GM21576 (cell line): ENCODE measurements at regions not wholly inside any gene's neighbourhood (a gene's known extent, or its start where the extent isn't known, plus 50 kb on each side); places are given as distances from the start of the nearest gene placed in this dataset.
"Not testable (repeated sequence)": the region's sequence is repeated elsewhere in the genome, so short reads cannot be mapped to it uniquely, and the experiment has no call there.

Source experiments
- ATAC-seq: cut with Tn5 transposase; IDR thresholded peaks from one replicate; pipeline ENCODE4 v1.9.1; 2021; ENCODE audit warnings: mild to moderate bottlenecking, moderate library complexity; ENCODE audit not compliant: unreplicated experiment

GRCh38 chr6:150456466-150456865 is 87.7 kb downstream of the IYD start:
- no peak for ATAC-seq

- no peak for ATAC-seq
Observed at GRCh38 chr6:150456902-150457643, 88.3 kb downstream of the IYD start.

GRCh38 chr6:150458579-150458978 is 89.8 kb downstream of the IYD start:
- ATAC-seq: no peak

GRCh38 chr6:150463852-150464251 is 95.0 kb downstream of the IYD start:
- ATAC-seq: no peak

GRCh38 chr6:150464966-150465365 is 96.2 kb downstream of the IYD start:
- ATAC-seq: no peak

GRCh38 chr6:150465610-150466009 is 96.8 kb downstream of the IYD start:
- ATAC-seq: no peak

- no peak for ATAC-seq
Observed at GRCh38 chr6:150466196-150466595, 97.4 kb downstream of the IYD start.

GRCh38 chr6:150470131-150470530 is 101.3 kb downstream of the IYD start:
- ATAC-seq: no peak

- ATAC-seq: no peak
Observed at GRCh38 chr6:150470960-150471665, 102.3 kb downstream of the IYD start.

- ATAC-seq: no peak
Observed at GRCh38 chr6:150478656-150479545, 110.1 kb downstream of the IYD start.

- ATAC-seq: no peak
Observed at GRCh38 chr6:150482883-150483409, 114.1 kb downstream of the IYD start.

- ATAC-seq: no peak
Observed at GRCh38 chr6:150485161-150485958, 114.3 kb upstream of the PLEKHG1 start.

GRCh38 chr6:150486048-150486447 is 113.6 kb upstream of the PLEKHG1 start:
- no peak for ATAC-seq

- ATAC-seq: no peak
Observed at GRCh38 chr6:150490586-150490985, 109.1 kb upstream of the PLEKHG1 start.

GRCh38 chr6:150491131-150491810 is 108.4 kb upstream of the PLEKHG1 start:
- peak; percentile 86 for ATAC-seq

GRCh38 chr6:150491811-150492172 is 107.9 kb upstream of the PLEKHG1 start:
- ATAC-seq: no peak

- ATAC-seq: no peak
Observed at GRCh38 chr6:150492507-150492906, 107.2 kb upstream of the PLEKHG1 start.

- no peak for ATAC-seq
Observed at GRCh38 chr6:150492941-150493340, 106.7 kb upstream of the PLEKHG1 start.

- not testable (repeated sequence) for ATAC-seq
Observed at GRCh38 chr6:150493552-150493951, 106.1 kb upstream of the PLEKHG1 start.

GRCh38 chr6:150494241-150494640 is 105.4 kb upstream of the PLEKHG1 start:
- no peak for ATAC-seq
